Endothelial cell (in vitro differentiated cells): ENCODE measurements at regions not wholly inside any gene's neighbourhood (a gene's known extent, or its start where the extent isn't known, plus 50 kb on each side); places are given as distances from the start of the nearest gene placed in this dataset.

ENCODE experiments used
- DNase-seq: peaks from one replicate; pipeline ENCODE4 v3.0.0; 2021; ENCODE audit warnings: low spot score
- H3K27ac Mint-ChIP-seq: one replicate; pipeline ENCODE4 v1.8.0; 2021; ENCODE audit warnings: mixed read lengths, inconsistent platforms; ENCODE audit not compliant: unreplicated experiment
- H3K27me3 Mint-ChIP-seq: one replicate; pipeline ENCODE4 v1.8.0; 2021; ENCODE audit warnings: mild to moderate bottlenecking, moderate library complexity, mixed read lengths, inconsistent platforms; ENCODE audit not compliant: unreplicated experiment
- H3K36me3 Mint-ChIP-seq: one replicate; pipeline ENCODE4 v1.8.0; 2021; ENCODE audit warnings: mild to moderate bottlenecking, low read depth, mixed read lengths, inconsistent platforms; ENCODE audit not compliant: unreplicated experiment
- H3K4me1 Mint-ChIP-seq: one replicate; pipeline ENCODE4 v1.8.0; 2021; ENCODE audit warnings: mild to moderate bottlenecking, mixed read lengths, inconsistent platforms; ENCODE audit not compliant: unreplicated experiment
- H3K4me3 Mint-ChIP-seq: one replicate; pipeline ENCODE4 v1.8.0; 2021; ENCODE audit warnings: mild to moderate bottlenecking, mixed read lengths, inconsistent platforms; ENCODE audit not compliant: unreplicated experiment
- H3K9me3 Mint-ChIP-seq: one replicate; pipeline ENCODE4 v1.8.0; 2021; ENCODE audit warnings: mixed read lengths, inconsistent platforms; ENCODE audit not compliant: unreplicated experiment
- TF ChIP-seq, protein P1 (sequence below): fragments of 200-600 bp; sonication (generic); IDR thresholded peaks from one replicate; pipeline ENCODE4 v1.5.0; 2021; ENCODE audit warnings: antibody characterized with exemption; ENCODE audit not compliant: unreplicated experiment

DNA sequence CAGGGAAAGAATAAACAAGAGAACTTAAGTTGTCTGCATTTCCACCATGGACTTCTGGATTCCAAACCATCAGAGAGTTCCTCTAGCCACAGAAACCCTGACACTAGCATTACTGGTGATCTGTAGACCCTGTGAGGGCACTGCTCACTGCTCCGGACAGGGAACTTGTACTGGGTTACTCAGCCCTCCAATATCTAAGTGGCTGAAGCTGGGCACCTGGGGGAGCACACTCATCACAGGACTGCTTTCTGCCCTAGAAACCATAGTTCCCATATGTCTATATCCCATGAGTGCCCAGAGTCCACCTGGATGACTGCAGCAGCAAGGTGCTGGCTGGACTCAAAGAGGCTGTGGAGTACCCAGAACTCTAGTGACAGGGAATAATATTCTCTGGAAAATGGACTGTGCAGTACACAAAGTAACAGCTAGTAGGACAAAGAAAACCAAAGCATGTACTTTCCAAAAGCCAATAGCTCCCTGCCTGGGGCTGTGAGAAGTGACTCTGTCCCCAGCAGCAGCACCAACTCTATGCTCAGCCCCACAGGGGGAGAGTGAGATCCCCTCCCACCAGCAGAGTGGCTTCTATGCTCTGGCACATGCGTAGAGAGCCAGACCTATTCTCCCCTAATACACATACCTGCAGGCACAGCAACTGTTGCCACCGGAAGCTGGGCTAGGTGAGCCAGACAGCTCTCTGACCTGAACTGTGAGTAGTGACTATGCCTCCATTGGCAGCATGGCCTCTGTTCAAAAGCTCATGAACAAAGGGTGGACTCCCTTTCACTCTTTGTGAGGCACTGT is 472.9 kb upstream of the FTMT start:
- no peak overlapping the region for H3K27ac Mint-ChIP-seq
- no peak for DNase-seq

DNA sequence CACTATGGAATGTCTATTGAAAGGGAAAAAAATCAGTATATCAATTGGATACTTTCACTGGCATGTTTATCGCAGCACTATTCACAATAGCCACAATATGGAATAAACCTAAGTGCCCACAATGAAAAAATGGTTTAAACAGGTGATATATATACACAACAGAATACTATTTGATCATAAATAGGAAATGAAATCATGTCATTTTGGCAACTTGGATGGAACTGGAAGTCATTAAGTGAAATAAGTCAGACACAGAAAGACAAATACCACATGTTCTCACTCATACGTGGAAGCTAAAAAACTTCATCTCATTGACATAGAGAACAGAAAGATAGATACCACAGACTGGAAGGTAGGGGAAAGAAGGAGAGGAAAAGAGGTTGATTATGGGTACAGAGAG is 471.6 kb upstream of the FTMT start:
- TF ChIP-seq, protein P1, sequence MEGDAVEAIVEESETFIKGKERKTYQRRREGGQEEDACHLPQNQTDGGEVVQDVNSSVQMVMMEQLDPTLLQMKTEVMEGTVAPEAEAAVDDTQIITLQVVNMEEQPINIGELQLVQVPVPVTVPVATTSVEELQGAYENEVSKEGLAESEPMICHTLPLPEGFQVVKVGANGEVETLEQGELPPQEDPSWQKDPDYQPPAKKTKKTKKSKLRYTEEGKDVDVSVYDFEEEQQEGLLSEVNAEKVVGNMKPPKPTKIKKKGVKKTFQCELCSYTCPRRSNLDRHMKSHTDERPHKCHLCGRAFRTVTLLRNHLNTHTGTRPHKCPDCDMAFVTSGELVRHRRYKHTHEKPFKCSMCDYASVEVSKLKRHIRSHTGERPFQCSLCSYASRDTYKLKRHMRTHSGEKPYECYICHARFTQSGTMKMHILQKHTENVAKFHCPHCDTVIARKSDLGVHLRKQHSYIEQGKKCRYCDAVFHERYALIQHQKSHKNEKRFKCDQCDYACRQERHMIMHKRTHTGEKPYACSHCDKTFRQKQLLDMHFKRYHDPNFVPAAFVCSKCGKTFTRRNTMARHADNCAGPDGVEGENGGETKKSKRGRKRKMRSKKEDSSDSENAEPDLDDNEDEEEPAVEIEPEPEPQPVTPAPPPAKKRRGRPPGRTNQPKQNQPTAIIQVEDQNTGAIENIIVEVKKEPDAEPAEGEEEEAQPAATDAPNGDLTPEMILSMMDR, result no peak
- Mint-ChIP-seq H3K36me3 (no peaks in the 10 kb centered on the region), H3K4me3 (no peak overlapping the region), H3K9me3 (no peaks in the 10 kb centered on the region), H3K4me1 (no peaks in the 10 kb centered on the region), H3K27me3 (no peaks in the 10 kb centered on the region), H3K27ac (no peak overlapping the region)
- no peak for DNase-seq

More for the DNA sequence above, 472.9 kb upstream of the FTMT start:
- H3K36me3 Mint-ChIP-seq, result no peaks in the 10 kb centered on the region
- no peaks in the 10 kb centered on the region for H3K27me3 Mint-ChIP-seq
- H3K4me1 Mint-ChIP-seq, result no peaks in the 10 kb centered on the region
- no peak overlapping the region for H3K4me3 Mint-ChIP-seq
- no peaks in the 10 kb centered on the region for H3K9me3 Mint-ChIP-seq
- TF ChIP-seq, protein P1, result no peak

DNA sequence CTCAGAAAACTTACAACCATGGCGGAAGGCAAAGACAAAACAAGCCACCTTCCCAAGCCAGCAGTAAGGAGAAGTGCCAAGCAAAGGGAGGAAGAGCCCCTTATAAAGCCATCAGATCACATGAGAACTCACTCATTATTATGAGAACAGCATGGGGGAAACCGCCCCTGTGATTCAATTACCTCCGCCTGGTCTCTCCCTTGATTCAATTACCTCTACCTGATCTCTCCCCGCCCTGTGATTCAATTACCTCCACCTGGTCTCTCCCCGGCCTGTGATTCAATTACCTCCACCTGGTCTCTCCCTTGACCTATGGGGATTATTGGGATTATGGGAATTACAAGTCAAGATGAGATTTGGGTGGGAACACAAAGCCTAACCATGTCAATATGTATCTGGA is 467.3 kb upstream of the FTMT start:
- TF ChIP-seq, protein P1, result no peak
- Mint-ChIP-seq H3K4me1 (peaks cover 5% of the 10 kb centered on the region), H3K9me3 (no peaks in the 10 kb centered on the region), H3K36me3 (no peaks in the 10 kb centered on the region), H3K27me3 (no peaks in the 10 kb centered on the region), H3K27ac (no peak overlapping the region), H3K4me3 (no peak overlapping the region)
- no peak for DNase-seq

DNA sequence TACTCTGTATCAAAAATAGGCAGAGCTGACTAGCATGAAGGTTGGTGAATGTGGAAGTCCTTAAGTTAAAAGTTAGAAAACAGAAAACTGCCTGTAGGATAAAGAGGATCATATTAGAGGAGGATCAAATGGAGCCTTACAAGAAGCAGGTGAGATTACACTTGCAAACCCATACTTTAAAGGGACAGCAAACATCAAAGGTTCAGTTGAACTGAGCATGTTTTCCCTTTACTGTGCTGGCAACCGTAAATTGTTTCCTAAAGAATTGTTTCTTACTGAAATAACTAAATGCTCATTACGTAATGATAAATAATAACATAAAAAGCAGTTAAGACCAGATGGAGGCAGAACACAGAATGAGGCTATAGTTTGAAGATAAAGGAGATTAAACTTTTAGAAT is 465.3 kb upstream of the FTMT start:
- Mint-ChIP-seq H3K36me3 (no peaks in the 10 kb centered on the region), H3K9me3 (no peaks in the 10 kb centered on the region), H3K4me1 (peaks cover 5% of the 10 kb centered on the region), H3K27me3 (no peaks in the 10 kb centered on the region), H3K27ac (no peak overlapping the region), H3K4me3 (no peak overlapping the region)
- TF ChIP-seq, protein P1, result no peak
- DNase-seq, result no peak

DNA sequence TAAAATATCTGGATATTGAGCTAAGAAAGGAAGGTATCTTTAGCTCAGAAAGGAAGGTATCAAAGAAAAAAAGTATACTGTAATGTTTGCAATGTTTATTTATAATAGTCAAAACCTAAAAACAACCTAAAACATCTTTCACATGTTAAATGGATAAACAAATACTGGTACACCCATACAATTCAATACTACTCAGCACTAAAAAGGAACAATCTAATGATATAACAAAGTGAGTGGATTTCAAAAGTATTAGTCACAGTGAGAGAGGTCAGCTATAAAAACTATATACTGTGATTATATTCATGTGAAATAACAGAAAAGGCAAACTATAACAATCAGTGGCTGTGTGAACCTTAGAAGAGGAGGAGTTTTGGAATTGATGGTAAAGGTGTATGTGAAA is 455.0 kb upstream of the FTMT start:
- Mint-ChIP-seq H3K36me3 (no peaks in the 10 kb centered on the region), H3K27ac (no peak overlapping the region), H3K9me3 (no peaks in the 10 kb centered on the region), H3K4me3 (no peak overlapping the region), H3K4me1 (no peaks in the 10 kb centered on the region), H3K27me3 (peaks cover 1% of the 10 kb centered on the region)
- no peak for DNase-seq
- TF ChIP-seq, protein P1, result no peak
